ENCODE measurements at regions not wholly inside any gene's neighbourhood (a gene's known extent, or its start where the extent isn't known, plus 50 kb on each side); places are given as distances from the start of the nearest gene placed in this dataset.
"Not testable (repeated sequence)": the region's sequence is repeated elsewhere in the genome, so short reads cannot be mapped to it uniquely, and the experiment has no call there.

GRCh38 chr6:164087211-164087610 is 672.7 kb downstream of the QKI start:
- Histone ChIP-seq H3K9me3 (ENCODE audit: low read depth, low read length) (no peaks in the 10 kb centered on the region), H3K4me3 (no peak overlapping the region), H3K36me3 (ENCODE audit: insufficient read depth, low read length) (no peaks in the 10 kb centered on the region), H3K9ac (ENCODE audit: insufficient read length) (no peak overlapping the region), H3K27ac (no peak overlapping the region)
- DNase-seq (ENCODE audit: low read depth, low spot score): no peak
- TF ChIP-seq EZH2 (IDR thresholded peaks at IDR 0.05): no peak
- no peak for TF ChIP-seq POLR2AphosphoS5 (IDR thresholded peaks at IDR 0.05; ENCODE audit: borderline replicate concordance, low read depth, low read length)
- TF ChIP-seq FOXP2 (optimal IDR thresholded peaks at IDR 0.05; ENCODE audit: control extremely low read depth, extremely low read length, insufficient read depth): no peak

GRCh38 chr6:164086076-164086887 is 671.8 kb downstream of the QKI start:
- Histone ChIP-seq H3K27ac (no peak overlapping the region), H3K9ac (ENCODE audit: insufficient read length) (no peak overlapping the region), H3K36me3 (ENCODE audit: insufficient read depth, low read length) (no peaks in the 10 kb centered on the region), H3K4me3 (no peak overlapping the region), H3K9me3 (ENCODE audit: low read depth, low read length) (no peaks in the 10 kb centered on the region)
- DNase-seq (ENCODE audit: low read depth, low spot score): no peak
- TF ChIP-seq EZH2 (IDR thresholded peaks at IDR 0.05) (no peak), FOXP2 (optimal IDR thresholded peaks at IDR 0.05; ENCODE audit: control extremely low read depth, extremely low read length, insufficient read depth) (no peak), POLR2AphosphoS5 (IDR thresholded peaks at IDR 0.05; ENCODE audit: borderline replicate concordance, low read depth, low read length) (no peak)

- no peaks in the 10 kb centered on the region for H3K9me3 ChIP-seq (ENCODE audit: low read depth, low read length)
- no peak overlapping the region for H3K4me3 ChIP-seq
- no peak overlapping the region for H3K27ac ChIP-seq
- H3K36me3 ChIP-seq (ENCODE audit: insufficient read depth, low read length): no peaks in the 10 kb centered on the region
- DNase-seq (ENCODE audit: low read depth, low spot score): no peak
- TF ChIP-seq FOXP2 (optimal IDR thresholded peaks at IDR 0.05; ENCODE audit: control extremely low read depth, extremely low read length, insufficient read depth) (no peak), POLR2AphosphoS5 (IDR thresholded peaks at IDR 0.05; ENCODE audit: borderline replicate concordance, low read depth, low read length) (no peak), EZH2 (IDR thresholded peaks at IDR 0.05) (no peak)
- H3K9ac ChIP-seq (ENCODE audit: insufficient read length): no peak overlapping the region
Observed at GRCh38 chr6:164085091-164086075, 670.9 kb downstream of the QKI start.

GRCh38 chr6:164079275-164079600 is 664.7 kb downstream of the QKI start:
- Histone ChIP-seq H3K27ac (no peak overlapping the region), H3K4me3 (no peak overlapping the region)
- no peak for TF ChIP-seq FOXP2 (optimal IDR thresholded peaks at IDR 0.05; ENCODE audit: control extremely low read depth, extremely low read length, insufficient read depth)
- TF ChIP-seq EZH2 (IDR thresholded peaks at IDR 0.05): no peak
- TF ChIP-seq POLR2AphosphoS5 (IDR thresholded peaks at IDR 0.05; ENCODE audit: borderline replicate concordance, low read depth, low read length): no peak

GRCh38 chr6:164078532-164079274 is 664.2 kb downstream of the QKI start:
- Histone ChIP-seq H3K9ac (ENCODE audit: insufficient read length) (no peak overlapping the region), H3K27ac (no peak overlapping the region), H3K9me3 (ENCODE audit: low read depth, low read length) (no peaks in the 10 kb centered on the region), H3K4me3 (no peak overlapping the region), H3K36me3 (ENCODE audit: insufficient read depth, low read length) (no peaks in the 10 kb centered on the region)
- no peak for DNase-seq (ENCODE audit: low read depth, low spot score)
- no peak for TF ChIP-seq POLR2AphosphoS5 (IDR thresholded peaks at IDR 0.05; ENCODE audit: borderline replicate concordance, low read depth, low read length)
- no peak for TF ChIP-seq EZH2 (IDR thresholded peaks at IDR 0.05)
- TF ChIP-seq FOXP2 (optimal IDR thresholded peaks at IDR 0.05; ENCODE audit: control extremely low read depth, extremely low read length, insufficient read depth): no peak

More at GRCh38 chr6:164079275-164079600, 664.7 kb downstream of the QKI start:
- no peaks in the 10 kb centered on the region for H3K36me3 ChIP-seq (ENCODE audit: insufficient read depth, low read length)
- no peaks in the 10 kb centered on the region for H3K9me3 ChIP-seq (ENCODE audit: low read depth, low read length)
- H3K9ac ChIP-seq (ENCODE audit: insufficient read length): no peak overlapping the region
- DNase-seq (ENCODE audit: low read depth, low spot score): no peak

- H3K36me3 ChIP-seq (ENCODE audit: insufficient read depth, low read length); H3K27ac ChIP-seq; H3K9me3 ChIP-seq (ENCODE audit: low read depth, low read length); H3K9ac ChIP-seq (ENCODE audit: insufficient read length); H3K4me3 ChIP-seq; DNase-seq (ENCODE audit: low read depth, low spot score): not testable (repeated sequence)
Observed at GRCh38 chr6:164076818-164077532, 662.5 kb downstream of the QKI start.

- DNase-seq (ENCODE audit: low read depth, low spot score): no peak
- Histone ChIP-seq H3K27ac (no peak overlapping the region), H3K36me3 (ENCODE audit: insufficient read depth, low read length) (no peaks in the 10 kb centered on the region), H3K9ac (ENCODE audit: insufficient read length) (no peak overlapping the region), H3K9me3 (ENCODE audit: low read depth, low read length) (no peaks in the 10 kb centered on the region), H3K4me3 (no peak overlapping the region)
- TF ChIP-seq EZH2 (IDR thresholded peaks at IDR 0.05) (no peak), POLR2AphosphoS5 (IDR thresholded peaks at IDR 0.05; ENCODE audit: borderline replicate concordance, low read depth, low read length) (no peak), FOXP2 (optimal IDR thresholded peaks at IDR 0.05; ENCODE audit: control extremely low read depth, extremely low read length, insufficient read depth) (no peak)
Observed at GRCh38 chr6:164075981-164076615, 661.6 kb downstream of the QKI start.
